WTC11 (cell line): ENCODE measurements at regions not wholly inside any gene's neighbourhood (a gene's known extent, or its start where the extent isn't known, plus 50 kb on each side); places are given as distances from the start of the nearest gene placed in this dataset.

Experiments used
- ATAC-seq: fragments of 200-7000 bp; cut with Tn5 transposase; 2 replicates; pipeline ENCODE4 v1.10.0; 2021; ENCODE audit warnings: mild to moderate bottlenecking, moderate library complexity
- CTCF ChIA-PET: fragments of 300-600 bp; sonication (Branson Sonifier 250); formaldehyde crosslinking; loops from one replicate; lab custom pipeline; 2021; ENCODE audit warnings: antibody characterized with exemption; lab: Charles Lee
- POLR2A ChIA-PET: fragments of 350-600 bp; sonication (Branson Sonifier 250); formaldehyde crosslinking; loops from one replicate; lab custom pipeline; 2021; ENCODE audit warnings: antibody characterized with exemption; lab: Charles Lee
- DNase-seq: peaks from one replicate; pipeline ENCODE4 v3.0.0; 2021; ENCODE audit warnings: low spot score
- H3K27ac Mint-ChIP-seq: 2 replicates; pipeline ENCODE4 v1.8.0; 2021; ENCODE audit warnings: mixed read lengths
- H3K27me3 Mint-ChIP-seq: 2 replicates; pipeline ENCODE4 v1.8.0; 2021; ENCODE audit warnings: low read depth, mild to moderate bottlenecking, moderate library complexity, mixed read lengths
- H3K36me3 Mint-ChIP-seq: 2 replicates; pipeline ENCODE4 v1.8.0; 2021; ENCODE audit warnings: mixed read lengths
- H3K4me1 Mint-ChIP-seq: 2 replicates; pipeline ENCODE4 v1.8.0; 2022; ENCODE audit warnings: mixed read lengths
- H3K4me3 Mint-ChIP-seq: 2 replicates; pipeline ENCODE4 v1.8.0; 2021; ENCODE audit warnings: mild to moderate bottlenecking, moderate library complexity, mixed read lengths
- H3K9me3 Mint-ChIP-seq: 2 replicates; pipeline ENCODE4 v1.8.0; 2021; ENCODE audit warnings: mixed read lengths
- AFF4 ChIP-seq: sonication (generic); formaldehyde crosslinking; IDR thresholded peaks from 2 replicates; pipeline ENCODE4 v1.8.1; 2023; ENCODE audit warnings: mild to moderate bottlenecking, missing genetic modification reagents, borderline replicate concordance
- ATF1 ChIP-seq: sonication (generic); formaldehyde crosslinking; IDR thresholded peaks from 2 replicates; pipeline ENCODE4 v1.8.1; 2023; ENCODE audit warnings: mild to moderate bottlenecking, moderate library complexity, missing genetic modification reagents
- CREM ChIP-seq: sonication (generic); formaldehyde crosslinking; IDR thresholded peaks from 2 replicates; pipeline ENCODE4 v1.8.1; 2022; ENCODE audit warnings: mild to moderate bottlenecking, missing genetic modification reagents, moderate library complexity
- ESRRA ChIP-seq: sonication (generic); formaldehyde crosslinking; IDR thresholded peaks from 2 replicates; pipeline ENCODE4 v1.8.1; 2022; ENCODE audit warnings: mild to moderate bottlenecking, missing genetic modification reagents, borderline replicate concordance
- FOXJ3 ChIP-seq: sonication (generic); formaldehyde crosslinking; IDR thresholded peaks from 2 replicates; pipeline ENCODE4 v1.9.0; 2021; ENCODE audit warnings: missing genetic modification reagents, mild to moderate bottlenecking, borderline replicate concordance
- FOXP1 ChIP-seq: sonication (generic); formaldehyde crosslinking; IDR thresholded peaks from 2 replicates; pipeline ENCODE4 v1.8.0; 2022; ENCODE audit warnings: missing genetic modification reagents, mild to moderate bottlenecking, moderate library complexity, borderline replicate concordance
- NR1H2 ChIP-seq: sonication (generic); formaldehyde crosslinking; IDR thresholded peaks from 2 replicates; pipeline ENCODE4 v1.9.0; 2021; ENCODE audit warnings: mild to moderate bottlenecking, moderate library complexity, missing genetic modification reagents
- OVOL2 ChIP-seq: fragments of 250-450 bp; sonication (Bioruptor Pico); IDR thresholded peaks from 2 replicates; pipeline ENCODE4 v1.9.0; 2021; ENCODE audit warnings: mild to moderate bottlenecking, borderline replicate concordance
- PRDM15 ChIP-seq: sonication (generic); formaldehyde crosslinking; IDR thresholded peaks from 2 replicates; pipeline ENCODE4 v1.8.0; 2022; ENCODE audit warnings: missing genetic modification reagents
- RELA ChIP-seq: sonication (generic); formaldehyde crosslinking; IDR thresholded peaks from 2 replicates; pipeline ENCODE4 v1.8.1; 2022; ENCODE audit warnings: missing genetic modification reagents, mild to moderate bottlenecking, borderline replicate concordance
- USF2 ChIP-seq: sonication (generic); formaldehyde crosslinking; IDR thresholded peaks from 2 replicates; pipeline ENCODE4 v1.8.1; 2023; ENCODE audit warnings: mild to moderate bottlenecking, missing genetic modification reagents, moderate library complexity
- ZMAT4 ChIP-seq: fragments of 250-450 bp; sonication (Bioruptor Pico); IDR thresholded peaks from 2 replicates; pipeline ENCODE4 v1.9.0; 2021; ENCODE audit warnings: mild to moderate bottlenecking
- ZNF263 ChIP-seq: sonication (generic); formaldehyde crosslinking; IDR thresholded peaks from 2 replicates; pipeline ENCODE4 v1.8.1; 2022; ENCODE audit warnings: low read depth, mild to moderate bottlenecking, moderate library complexity, missing genetic modification reagents
- TF ChIP-seq, protein P1 (sequence below): sonication (generic); formaldehyde crosslinking; IDR thresholded peaks from 2 replicates; pipeline ENCODE4 v1.8.1; 2022; ENCODE audit warnings: missing genetic modification reagents, borderline replicate concordance
- TF ChIP-seq, protein P2 (sequence below): fragments of 200-600 bp; IDR thresholded peaks from 2 replicates; pipeline ENCODE4 v1.8.0; 2022; ENCODE audit warnings: antibody characterized with exemption
- TF ChIP-seq, protein P3 (sequence below): sonication (generic); formaldehyde crosslinking; IDR thresholded peaks from 2 replicates; pipeline ENCODE4 v1.8.0; 2022; ENCODE audit warnings: mild to moderate bottlenecking, missing genetic modification reagents
- TF ChIP-seq, protein P4 (sequence below): sonication (generic); formaldehyde crosslinking; IDR thresholded peaks from 2 replicates; pipeline ENCODE4 v1.8.0; 2023; ENCODE audit warnings: missing genetic modification reagents, mild to moderate bottlenecking, borderline replicate concordance

DNA sequence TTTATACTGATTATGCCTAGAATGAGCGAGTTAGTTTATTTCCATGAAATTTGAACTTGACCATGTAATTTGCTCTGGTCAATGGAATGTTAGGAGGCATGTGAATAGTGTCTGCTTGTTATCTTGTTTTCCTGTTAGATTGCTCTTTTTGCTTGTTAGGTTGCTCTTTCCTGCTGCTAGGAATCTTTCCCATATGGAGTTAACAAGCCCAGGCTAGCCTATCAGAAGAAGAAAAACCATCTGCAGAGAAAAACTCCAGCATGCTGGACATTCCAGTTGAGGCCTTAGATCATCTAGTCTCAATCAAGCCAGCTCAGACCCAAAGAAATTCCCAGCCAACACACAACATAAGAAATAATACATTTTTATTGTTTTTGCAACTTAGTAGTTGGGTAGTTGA lies 470.2 kb upstream of the AGTR1 start (continued):
- TF ChIP-seq, protein P1, sequence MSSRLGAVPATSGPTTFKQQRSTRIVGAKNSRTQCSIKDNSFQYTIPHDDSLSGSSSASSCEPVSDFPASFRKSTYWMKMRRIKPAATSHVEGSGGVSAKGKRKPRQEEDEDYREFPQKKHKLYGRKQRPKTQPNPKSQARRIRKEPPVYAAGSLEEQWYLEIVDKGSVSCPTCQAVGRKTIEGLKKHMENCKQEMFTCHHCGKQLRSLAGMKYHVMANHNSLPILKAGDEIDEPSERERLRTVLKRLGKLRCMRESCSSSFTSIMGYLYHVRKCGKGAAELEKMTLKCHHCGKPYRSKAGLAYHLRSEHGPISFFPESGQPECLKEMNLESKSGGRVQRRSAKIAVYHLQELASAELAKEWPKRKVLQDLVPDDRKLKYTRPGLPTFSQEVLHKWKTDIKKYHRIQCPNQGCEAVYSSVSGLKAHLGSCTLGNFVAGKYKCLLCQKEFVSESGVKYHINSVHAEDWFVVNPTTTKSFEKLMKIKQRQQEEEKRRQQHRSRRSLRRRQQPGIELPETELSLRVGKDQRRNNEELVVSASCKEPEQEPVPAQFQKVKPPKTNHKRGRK (CRISPR knock-in tag), result no peak
- no peak for TF ChIP-seq NR1H2 (CRISPR knock-in tag)

GRCh38 chr3:148229107-148229506 lies 468.6 kb upstream of the AGTR1 start:
- ChIA-PET CTCF (no interaction called here), POLR2A (no interaction called here)
- Mint-ChIP-seq H3K27me3 (no peaks in the 10 kb centered on the region), H3K4me3 (no peak overlapping the region), H3K4me1 (peaks cover 3% of the 10 kb centered on the region), H3K9me3 (no peaks in the 10 kb centered on the region), H3K27ac (no peak overlapping the region), H3K36me3 (no peaks in the 10 kb centered on the region)
- ATAC-seq (no peak), DNase-seq (no peak)
- TF ChIP-seq, protein P2, sequence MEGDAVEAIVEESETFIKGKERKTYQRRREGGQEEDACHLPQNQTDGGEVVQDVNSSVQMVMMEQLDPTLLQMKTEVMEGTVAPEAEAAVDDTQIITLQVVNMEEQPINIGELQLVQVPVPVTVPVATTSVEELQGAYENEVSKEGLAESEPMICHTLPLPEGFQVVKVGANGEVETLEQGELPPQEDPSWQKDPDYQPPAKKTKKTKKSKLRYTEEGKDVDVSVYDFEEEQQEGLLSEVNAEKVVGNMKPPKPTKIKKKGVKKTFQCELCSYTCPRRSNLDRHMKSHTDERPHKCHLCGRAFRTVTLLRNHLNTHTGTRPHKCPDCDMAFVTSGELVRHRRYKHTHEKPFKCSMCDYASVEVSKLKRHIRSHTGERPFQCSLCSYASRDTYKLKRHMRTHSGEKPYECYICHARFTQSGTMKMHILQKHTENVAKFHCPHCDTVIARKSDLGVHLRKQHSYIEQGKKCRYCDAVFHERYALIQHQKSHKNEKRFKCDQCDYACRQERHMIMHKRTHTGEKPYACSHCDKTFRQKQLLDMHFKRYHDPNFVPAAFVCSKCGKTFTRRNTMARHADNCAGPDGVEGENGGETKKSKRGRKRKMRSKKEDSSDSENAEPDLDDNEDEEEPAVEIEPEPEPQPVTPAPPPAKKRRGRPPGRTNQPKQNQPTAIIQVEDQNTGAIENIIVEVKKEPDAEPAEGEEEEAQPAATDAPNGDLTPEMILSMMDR, result no peak
- no peak for TF ChIP-seq ZMAT4 (CRISPR knock-in tag)
- TF ChIP-seq FOXJ3 (CRISPR knock-in tag), result no peak
- TF ChIP-seq ESRRA (CRISPR knock-in tag), result no peak
- no peak for TF ChIP-seq OVOL2
- no peak for TF ChIP-seq RELA
- no peak for TF ChIP-seq CREM (CRISPR knock-in tag)
- no peak for TF ChIP-seq ZNF263 (CRISPR knock-in tag)
- TF ChIP-seq AFF4, result no peak
- TF ChIP-seq, protein P3, sequence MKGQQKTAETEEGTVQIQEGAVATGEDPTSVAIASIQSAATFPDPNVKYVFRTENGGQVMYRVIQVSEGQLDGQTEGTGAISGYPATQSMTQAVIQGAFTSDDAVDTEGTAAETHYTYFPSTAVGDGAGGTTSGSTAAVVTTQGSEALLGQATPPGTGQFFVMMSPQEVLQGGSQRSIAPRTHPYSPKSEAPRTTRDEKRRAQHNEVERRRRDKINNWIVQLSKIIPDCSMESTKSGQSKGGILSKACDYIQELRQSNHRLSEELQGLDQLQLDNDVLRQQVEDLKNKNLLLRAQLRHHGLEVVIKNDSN (CRISPR knock-in tag), result no peak
- no peak for TF ChIP-seq ATF1 (CRISPR knock-in tag)
- no peak for TF ChIP-seq FOXP1
- TF ChIP-seq, protein P4, sequence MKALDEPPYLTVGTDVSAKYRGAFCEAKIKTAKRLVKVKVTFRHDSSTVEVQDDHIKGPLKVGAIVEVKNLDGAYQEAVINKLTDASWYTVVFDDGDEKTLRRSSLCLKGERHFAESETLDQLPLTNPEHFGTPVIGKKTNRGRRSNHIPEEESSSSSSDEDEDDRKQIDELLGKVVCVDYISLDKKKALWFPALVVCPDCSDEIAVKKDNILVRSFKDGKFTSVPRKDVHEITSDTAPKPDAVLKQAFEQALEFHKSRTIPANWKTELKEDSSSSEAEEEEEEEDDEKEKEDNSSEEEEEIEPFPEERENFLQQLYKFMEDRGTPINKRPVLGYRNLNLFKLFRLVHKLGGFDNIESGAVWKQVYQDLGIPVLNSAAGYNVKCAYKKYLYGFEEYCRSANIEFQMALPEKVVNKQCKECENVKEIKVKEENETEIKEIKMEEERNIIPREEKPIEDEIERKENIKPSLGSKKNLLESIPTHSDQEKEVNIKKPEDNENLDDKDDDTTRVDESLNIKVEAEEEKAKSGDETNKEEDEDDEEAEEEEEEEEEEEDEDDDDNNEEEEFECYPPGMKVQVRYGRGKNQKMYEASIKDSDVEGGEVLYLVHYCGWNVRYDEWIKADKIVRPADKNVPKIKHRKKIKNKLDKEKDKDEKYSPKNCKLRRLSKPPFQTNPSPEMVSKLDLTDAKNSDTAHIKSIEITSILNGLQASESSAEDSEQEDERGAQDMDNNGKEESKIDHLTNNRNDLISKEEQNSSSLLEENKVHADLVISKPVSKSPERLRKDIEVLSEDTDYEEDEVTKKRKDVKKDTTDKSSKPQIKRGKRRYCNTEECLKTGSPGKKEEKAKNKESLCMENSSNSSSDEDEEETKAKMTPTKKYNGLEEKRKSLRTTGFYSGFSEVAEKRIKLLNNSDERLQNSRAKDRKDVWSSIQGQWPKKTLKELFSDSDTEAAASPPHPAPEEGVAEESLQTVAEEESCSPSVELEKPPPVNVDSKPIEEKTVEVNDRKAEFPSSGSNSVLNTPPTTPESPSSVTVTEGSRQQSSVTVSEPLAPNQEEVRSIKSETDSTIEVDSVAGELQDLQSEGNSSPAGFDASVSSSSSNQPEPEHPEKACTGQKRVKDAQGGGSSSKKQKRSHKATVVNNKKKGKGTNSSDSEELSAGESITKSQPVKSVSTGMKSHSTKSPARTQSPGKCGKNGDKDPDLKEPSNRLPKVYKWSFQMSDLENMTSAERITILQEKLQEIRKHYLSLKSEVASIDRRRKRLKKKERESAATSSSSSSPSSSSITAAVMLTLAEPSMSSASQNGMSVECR (CRISPR knock-in tag), result no peak
- no peak for TF ChIP-seq USF2 (CRISPR knock-in tag)
- no peak for TF ChIP-seq PRDM15 (CRISPR knock-in tag)
